Left ventricle myocardium inferior (tissue), 1 donor: ENCODE measurements at regions not wholly inside any gene's neighbourhood (a gene's known extent, or its start where the extent isn't known, plus 50 kb on each side); places are given as distances from the start of the nearest gene placed in this dataset.

Source experiments
- DNase-seq: peaks from one replicate; pipeline ENCODE4 v3.0.0-alpha.2; 2020
- H3K27ac ChIP-seq: fragments of 200-600 bp; replicated peaks from 2 replicates; pipeline ENCODE4 v1.8.0; 2021
- H3K27me3 ChIP-seq: fragments of 200-600 bp; 2 replicates; pipeline ENCODE4 v1.8.0; 2021; ENCODE audit warnings: low read depth
- H3K36me3 ChIP-seq: fragments of 200-600 bp; 2 replicates; pipeline ENCODE4 v1.8.0; 2021
- H3K4me1 ChIP-seq: fragments of 200-600 bp; 2 replicates; pipeline ENCODE4 v1.8.0; 2021
- H3K4me3 ChIP-seq: fragments of 200-600 bp; 2 replicates; pipeline ENCODE4 v1.8.0; 2021; ENCODE audit warnings: mild to moderate bottlenecking, moderate library complexity
- H3K9me3 ChIP-seq: fragments of 200-600 bp; replicated peaks from 2 replicates; pipeline ENCODE4 v1.8.0; 2021
- intact Hi-C: fragments of 100-400 bp; cut with micrococcal nuclease; formaldehyde crosslinking; loops from one replicate; pipeline ENCODE4 v1.11.0; 2022
- TF ChIP-seq, protein P1 (sequence below): fragments of 200-600 bp; IDR thresholded peaks from 2 replicates; pipeline ENCODE4 v1.8.0; 2021; ENCODE audit warnings: antibody characterized with exemption, mild to moderate bottlenecking, borderline replicate concordance
- donor health status: DM: no; HTN: yes; CAD: no; lungs with severe emphysema.

DNA sequence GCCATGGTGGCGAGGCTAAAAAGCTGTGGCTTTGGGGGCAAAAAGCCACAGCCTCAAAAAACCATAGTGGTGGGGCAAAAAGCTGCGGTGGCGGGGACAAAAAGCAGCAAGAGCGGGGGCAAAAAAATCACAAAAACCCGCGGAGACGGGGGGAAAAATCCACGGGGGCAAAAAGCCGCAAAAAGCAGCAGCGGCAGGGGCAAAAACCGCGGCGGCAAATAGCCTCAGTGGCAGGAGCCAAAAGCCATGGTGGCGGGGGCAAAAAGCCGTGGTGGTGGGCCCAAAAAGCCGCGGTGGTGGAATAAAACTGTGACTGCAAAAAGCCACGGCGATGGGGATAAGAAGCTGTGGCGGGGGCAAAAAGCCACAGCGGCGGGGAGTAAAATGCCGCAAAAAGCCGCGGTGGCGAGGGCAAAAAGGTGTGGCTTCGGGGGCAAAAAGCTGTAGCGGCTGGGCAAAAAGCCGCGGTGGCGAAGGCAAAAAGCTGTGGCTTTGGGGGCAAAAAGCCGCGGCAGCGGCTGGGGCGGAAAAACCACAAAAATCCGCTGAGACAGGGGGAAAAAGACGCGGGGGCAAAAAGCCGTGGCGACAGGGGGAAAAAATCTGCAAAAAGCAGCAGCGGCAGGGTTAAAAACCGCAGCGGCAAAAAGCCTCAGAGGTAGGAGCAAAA, 526.6 kb downstream of the ZNF33B start:
- TF ChIP-seq, protein P1, sequence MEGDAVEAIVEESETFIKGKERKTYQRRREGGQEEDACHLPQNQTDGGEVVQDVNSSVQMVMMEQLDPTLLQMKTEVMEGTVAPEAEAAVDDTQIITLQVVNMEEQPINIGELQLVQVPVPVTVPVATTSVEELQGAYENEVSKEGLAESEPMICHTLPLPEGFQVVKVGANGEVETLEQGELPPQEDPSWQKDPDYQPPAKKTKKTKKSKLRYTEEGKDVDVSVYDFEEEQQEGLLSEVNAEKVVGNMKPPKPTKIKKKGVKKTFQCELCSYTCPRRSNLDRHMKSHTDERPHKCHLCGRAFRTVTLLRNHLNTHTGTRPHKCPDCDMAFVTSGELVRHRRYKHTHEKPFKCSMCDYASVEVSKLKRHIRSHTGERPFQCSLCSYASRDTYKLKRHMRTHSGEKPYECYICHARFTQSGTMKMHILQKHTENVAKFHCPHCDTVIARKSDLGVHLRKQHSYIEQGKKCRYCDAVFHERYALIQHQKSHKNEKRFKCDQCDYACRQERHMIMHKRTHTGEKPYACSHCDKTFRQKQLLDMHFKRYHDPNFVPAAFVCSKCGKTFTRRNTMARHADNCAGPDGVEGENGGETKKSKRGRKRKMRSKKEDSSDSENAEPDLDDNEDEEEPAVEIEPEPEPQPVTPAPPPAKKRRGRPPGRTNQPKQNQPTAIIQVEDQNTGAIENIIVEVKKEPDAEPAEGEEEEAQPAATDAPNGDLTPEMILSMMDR, result no peak
- H3K4me1 ChIP-seq, result no peaks in the 10 kb centered on the region
- intact Hi-C loops, result no loop called here
- H3K4me3 ChIP-seq, result no peak overlapping the region
- H3K27ac ChIP-seq, result no peak overlapping the region
- no peaks in the 10 kb centered on the region for H3K36me3 ChIP-seq
- peaks cover 39% of the 10 kb centered on the region for H3K9me3 ChIP-seq
- DNase-seq, result no peak
- H3K27me3 ChIP-seq, result no peaks in the 10 kb centered on the region

DNA sequence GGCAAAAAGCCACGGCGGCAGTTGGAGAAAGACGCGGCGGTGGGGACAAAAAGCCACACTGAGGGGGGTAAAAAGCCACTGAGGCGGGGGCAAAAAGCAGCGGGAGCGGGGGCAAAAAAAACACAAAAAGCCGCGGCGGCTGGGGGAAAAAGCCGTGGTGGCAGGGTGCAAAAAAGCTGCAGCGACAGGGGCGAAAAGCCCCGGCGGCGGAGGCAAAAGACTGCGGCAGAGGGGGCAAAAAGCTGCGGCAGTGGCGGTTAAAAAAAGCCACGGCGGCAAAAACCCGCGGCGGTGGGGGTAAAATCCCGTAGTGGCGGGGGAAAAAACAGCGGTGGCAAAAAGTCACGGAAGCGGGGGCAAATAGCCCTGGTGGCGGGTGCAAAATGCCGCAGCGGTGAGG, 527.3 kb downstream of the ZNF33B start:
- no peak for DNase-seq

More for the DNA sequence above, 527.3 kb downstream of the ZNF33B start:
- H3K9me3 ChIP-seq, result peaks cover 39% of the 10 kb centered on the region
- intact Hi-C loops, result no loop called here
- no peak overlapping the region for H3K4me3 ChIP-seq
- no peaks in the 10 kb centered on the region for H3K36me3 ChIP-seq
- H3K4me1 ChIP-seq, result no peaks in the 10 kb centered on the region
- TF ChIP-seq, protein P1, result no peak
- no peaks in the 10 kb centered on the region for H3K27me3 ChIP-seq
- no peak overlapping the region for H3K27ac ChIP-seq
